CD1c-positive myeloid dendritic cell (primary cell): ENCODE measurements at regions not wholly inside any gene's neighbourhood (a gene's known extent, or its start where the extent isn't known, plus 50 kb on each side); places are given as distances from the start of the nearest gene placed in this dataset.
"Not testable (repeated sequence)": the region's sequence is repeated elsewhere in the genome, so short reads cannot be mapped to it uniquely, and the experiment has no call there.

Experiments used
- DNase-seq: peaks from one replicate; pipeline ENCODE4 v3.0.0-alpha.2; 2016; ENCODE audit errors: extremely low spot score

DNA sequence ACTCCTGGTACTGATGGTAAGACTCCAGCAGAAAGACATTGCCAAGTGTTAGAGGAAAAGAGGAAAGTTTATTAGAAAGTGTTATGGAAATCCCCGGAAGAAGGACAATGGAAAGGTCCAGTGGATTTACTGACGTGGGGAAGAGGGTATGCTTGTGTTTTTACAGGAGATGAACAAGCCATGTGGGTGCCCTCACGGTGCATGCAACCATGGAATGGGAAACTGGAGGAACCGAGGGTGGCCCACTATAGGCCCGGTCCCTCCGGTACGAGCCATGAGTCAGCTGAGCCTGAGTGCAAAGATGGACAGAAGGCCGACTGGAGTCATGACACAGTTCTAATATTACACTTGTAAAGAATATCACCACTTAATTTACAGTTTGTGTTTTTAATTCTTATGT lies 123.3 kb upstream of the ZCCHC13 start:
- DNase-seq, result no peak

DNA sequence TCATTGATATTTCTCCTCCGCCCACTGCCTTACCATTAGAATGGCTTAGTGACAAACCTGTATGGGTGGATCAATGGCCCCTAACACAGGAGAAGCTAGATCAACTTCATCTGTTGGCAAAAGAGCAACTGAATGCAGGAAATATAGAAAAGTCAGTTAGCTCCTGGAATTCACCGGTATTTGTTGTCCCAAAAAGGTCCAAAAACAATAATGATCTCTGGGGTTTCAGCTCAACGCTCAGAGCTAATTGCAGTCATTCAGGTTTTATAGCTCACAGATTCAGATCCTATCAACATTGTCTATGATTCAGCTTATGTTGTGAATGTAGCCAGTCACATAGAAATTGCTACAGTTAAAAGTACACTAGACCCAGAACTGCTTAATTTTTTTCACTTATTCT lies 124.0 kb upstream of the ZCCHC13 start:
- DNase-seq, result no peak

DNA sequence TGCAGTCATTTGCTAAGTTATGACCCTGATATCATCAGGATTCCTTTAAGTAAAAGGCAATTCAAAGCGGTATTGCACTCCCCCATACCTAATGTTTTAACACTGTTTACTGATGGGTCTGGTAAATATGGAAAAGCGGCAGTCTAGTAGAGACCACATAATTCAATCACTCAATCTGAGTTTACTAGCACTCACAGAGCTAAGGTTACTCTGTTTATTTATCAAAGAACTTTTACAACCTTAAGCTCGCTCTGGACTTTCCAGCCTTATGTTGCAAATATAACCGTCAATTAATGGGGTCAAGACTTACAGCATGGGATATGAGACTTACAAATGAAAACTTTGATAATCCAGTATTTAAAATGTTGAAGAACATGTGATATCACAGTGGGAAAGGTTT lies 124.5 kb upstream of the ZCCHC13 start:
- DNase-seq, result no peak

DNA sequence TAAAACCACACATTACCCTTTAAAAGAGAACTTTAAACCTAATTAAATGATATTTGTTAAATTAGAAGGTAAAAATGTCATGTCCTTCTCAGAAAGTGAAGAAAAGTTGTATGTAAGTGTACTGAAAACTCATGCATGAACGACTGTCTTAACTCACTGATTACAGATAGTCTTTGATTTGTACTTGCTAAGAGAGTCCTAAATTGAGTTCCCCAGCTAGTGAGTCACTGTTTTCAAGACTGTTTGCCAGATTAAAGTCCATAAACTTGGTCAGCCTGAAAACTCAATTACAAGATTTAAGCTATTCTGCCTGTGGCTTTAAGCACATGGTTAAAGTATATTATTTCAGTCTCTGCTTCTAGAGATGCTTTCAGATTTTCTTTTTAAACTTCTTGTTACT lies 124.9 kb upstream of the ZCCHC13 start:
- DNase-seq, result no peak

DNA sequence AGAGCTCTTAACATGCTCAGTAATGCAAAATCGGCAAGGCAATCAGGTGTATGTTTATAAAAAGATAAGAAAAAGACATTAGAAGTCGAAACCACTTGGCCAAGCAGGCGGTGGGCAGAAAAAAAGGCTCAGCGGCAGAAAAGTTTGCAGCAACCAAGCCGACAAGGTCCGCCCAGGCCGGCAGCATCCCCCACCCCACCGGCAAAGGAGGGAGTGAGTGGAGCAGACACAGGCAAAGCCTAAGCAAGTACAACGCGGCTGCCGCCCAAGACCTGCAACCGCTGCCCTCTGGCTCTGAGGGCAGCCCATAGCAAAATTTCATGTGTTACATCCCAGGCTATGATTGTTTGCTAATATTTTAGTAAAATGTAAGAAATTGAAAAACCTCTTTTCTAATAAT lies 125.4 kb upstream of the ZCCHC13 start:
- DNase-seq, result no peak

DNA sequence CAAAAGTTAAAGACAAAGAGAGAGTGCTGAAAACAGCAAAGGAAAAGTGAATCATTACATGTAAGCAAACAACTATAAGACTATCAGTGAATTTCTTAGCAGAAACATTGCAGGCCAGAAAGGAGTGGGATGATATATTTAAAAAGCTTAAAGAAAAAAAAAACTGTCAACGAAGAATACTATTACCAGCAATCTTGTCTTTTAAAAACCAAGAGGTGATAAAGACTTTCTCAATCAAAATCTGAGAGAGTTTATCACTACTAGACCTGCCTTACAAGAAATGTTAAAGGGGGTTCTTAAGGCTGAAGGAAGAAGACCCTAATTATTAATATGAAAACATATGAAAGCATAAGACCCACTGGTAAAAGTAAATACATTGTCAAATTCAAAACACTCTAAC lies 132.5 kb upstream of the ZCCHC13 start:
- DNase-seq, result no peak

DNA sequence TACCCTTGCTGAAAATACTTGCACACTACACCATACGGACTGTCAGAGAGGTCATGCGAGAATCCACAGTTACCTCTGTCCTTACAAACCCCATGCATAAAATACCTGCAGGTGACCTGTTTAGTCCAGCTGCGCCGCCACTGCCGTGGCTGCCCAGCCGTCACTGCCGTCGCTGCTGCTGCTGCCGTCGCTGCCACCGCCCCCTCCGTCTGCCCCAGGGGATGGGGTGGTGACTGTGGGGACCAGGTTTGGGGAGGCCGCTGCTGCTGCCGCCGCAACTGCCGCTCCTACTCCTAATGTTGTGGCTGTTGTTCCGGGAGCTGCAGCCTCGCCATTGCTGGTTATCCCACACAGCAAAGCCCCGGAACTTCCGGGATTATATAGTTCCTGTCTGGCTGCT lies 141.8 kb upstream of the ZCCHC13 start:
- DNase-seq, result no peak

DNA sequence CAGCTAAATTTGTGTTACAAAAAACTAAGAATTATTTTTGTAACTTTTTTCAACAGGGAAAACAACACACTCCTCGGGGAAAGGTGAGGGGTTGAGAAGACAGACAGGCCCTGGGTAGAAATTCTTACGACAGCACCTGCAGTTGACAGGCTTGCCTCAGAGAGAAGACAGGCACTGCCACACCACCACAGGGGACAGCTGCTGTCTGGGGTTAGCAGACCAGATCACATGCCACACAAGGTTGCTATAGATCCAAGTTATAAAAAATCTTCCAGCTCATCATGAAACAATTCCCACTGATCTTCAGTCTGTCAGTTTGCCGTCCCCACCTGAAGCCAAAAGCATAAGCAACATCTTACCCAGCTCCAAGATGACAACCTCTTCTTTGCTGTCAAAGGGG lies 143.2 kb upstream of the ZCCHC13 start:
- no peak for DNase-seq

DNA sequence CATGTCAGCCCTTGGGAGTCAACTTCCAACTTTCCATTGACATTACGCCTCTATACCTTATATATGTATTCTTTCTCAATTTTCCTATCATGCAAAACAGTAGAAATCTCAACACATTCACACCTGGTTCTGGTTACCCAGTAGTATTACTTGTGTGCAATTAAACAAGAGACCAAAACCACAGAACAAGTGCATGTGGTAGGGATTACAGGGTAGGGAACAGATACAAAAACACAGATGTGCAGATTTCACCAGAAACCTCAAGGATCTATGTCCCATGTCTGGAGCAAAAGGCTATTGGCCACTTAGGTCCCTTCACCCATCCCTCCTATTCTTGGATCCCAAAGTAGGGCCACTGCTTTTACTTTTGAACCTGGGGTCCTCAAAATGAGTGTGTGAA lies 143.6 kb upstream of the ZCCHC13 start:
- no peak for DNase-seq

DNA sequence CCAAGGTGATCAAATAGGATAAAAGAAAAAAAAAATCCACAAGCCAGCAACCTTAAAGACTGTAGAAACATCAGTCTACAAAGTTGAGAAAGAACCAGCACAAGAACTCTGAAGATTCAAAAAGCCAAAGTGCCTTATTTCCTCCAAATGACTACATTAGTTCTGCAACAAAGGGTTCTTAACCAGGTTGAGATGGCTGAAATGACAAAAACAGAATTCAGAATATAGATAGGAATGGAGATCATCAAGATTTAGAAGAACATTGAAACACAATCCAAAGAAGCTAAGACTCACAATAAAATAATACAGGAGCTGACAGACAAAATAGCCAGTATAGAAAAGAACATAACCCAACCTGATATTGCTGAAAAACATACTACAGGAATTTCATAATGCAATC lies 156.5 kb upstream of the ZCCHC13 start:
- no peak for DNase-seq

DNA sequence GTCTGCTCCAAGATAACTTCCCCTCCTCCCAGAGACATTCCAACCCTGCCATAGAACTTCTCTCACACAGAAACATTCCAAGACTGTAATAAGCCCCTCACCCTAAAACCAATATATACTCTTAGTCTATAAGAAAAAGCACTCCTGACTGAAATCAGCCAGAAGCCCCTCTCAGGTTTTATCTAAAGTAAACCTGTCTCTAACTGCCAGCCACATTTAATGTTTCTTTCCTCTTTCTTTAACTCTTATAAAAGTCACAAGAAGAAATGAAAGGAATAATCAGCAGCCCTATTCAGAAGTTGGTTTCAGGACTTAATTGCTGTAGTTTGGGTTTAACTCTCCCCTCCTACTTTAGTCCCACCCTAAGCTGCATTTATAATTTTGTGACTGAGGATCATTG lies 165.0 kb upstream of the ZCCHC13 start:
- no peak for DNase-seq

DNA sequence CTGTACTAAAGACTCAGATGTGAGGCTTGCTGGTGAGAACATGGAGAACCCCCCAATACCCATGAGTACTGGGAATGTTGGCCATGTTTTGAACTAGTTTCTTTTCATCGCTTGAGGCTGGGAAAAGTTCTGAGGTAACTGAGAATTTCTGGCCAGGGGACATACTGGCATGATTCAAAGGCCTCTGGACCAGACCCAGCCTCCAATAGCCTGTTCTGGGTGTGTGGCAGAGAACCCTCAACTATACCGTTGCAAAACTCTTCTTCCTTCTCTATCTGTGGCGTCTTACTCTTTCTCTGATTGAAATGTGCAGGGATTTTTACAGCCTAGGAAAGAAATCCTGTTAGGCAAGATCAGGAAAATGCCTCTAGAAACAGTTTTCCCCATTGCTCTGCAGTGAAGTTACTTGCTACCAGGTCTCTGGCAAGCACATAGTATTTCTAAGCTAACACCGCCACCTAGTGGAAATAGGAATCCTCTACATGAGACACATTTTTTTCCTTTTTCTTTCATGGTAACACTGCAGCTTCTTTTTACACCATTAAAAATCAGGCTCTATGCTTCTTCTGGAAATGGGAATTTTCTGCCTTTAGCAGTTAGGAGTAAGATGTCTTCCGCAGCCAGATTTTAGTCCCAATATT lies 170.7 kb upstream of the ZCCHC13 start:
- peak; percentile 56 for DNase-seq

DNA sequence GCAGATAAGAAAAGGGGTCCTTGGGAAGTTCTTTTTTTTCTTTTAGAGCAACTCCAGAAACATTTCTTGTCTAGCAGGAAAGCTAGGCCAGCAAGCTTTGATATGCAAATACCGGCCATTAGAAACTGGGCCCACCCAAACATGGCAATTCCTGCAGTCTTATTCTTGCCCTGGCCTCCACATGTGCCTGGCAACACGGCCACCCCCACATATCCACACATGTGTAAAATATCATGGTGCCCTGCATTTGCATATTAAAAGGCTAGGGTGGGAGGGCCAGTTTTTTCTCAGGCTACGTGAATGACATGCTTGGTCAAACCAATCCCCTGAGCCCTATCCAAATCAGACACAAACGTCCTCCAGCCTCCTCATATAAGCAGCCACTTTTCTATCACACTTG lies 171.7 kb upstream of the ZCCHC13 start:
- DNase-seq, result no peak

DNA sequence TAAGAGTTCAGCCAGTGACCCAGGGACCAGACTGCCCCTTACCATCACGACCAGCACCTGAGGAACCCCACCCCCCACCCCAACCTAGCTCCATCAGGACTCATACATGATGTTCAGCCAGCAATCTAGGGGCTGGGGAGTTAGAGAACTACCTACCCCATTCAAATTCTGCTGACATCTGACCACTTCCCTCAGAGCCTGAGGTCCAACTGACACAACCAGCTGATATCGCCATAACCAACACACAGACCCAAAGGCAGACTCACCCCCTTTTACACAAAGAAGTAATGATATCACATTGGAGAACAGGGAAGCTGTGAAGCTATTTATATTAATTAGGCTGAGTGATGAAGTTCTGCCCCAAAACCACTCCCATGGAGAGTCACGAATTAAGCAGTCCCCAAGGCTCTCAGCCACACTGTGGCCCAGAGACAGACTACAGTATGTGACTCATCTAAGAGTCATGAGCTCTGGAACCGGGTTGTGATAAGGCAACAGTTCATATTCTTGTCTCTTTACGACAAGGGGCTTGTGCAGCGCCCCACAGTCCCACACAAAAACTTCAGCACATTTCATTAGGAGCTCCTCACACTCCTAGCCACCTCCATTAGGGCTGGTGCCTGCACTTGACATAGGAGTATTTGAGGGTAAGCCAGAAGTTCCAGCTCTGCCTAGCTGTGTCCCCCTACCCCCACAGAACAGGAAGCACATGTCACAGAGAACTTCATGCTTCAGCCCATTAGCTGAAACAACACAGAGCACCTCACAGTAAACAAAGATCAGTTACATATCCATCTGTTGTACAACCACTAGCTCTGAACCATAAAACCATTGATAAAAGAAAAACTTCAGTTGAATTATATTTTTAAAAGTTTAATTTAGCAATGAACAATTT lies 184.7 kb upstream of the ZCCHC13 start:
- no peak for DNase-seq

DNA sequence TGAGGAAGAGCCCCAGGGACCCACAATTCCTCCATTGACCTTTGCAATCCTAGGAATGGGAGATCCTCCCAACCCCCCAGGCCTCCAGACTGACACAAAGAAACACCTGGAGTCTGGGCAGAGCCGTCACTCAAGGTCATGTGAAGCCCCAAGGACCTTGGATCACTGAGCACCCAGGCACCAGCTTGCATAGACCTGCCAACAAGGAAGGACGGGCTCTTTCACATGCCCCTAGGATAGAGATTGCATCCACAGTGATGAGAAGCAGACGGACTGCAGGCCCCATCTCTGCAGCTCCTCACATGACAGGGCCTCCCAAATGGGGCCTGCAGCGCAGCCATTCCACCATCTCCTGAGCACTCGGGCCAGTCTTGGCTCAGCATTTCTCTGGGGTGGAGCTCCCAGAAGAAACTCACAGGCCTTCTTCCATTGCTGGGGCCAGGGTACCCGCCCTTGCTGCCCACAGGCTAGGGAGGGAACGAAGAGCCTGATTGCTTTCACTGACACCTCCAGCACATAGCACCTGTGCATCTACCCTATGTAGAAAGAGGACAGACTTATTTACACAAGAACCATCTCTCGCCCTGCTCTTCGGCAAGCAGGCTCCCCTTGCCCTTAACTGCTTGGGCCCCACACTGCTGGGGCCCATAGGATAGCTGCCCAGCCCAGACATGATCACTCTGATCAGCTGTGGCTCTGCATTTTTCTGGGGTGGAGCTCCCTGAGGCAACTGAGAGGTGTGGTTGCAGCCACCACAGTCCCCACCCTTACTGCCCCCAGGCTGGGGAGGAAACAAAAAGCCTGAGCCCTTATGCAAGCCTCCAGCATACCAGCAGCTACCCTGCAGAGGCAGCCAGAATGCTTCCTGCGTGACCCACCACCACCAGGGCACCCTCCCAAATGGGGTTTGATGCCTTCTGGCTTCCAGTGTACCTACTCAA lies 185.7 kb upstream of the ZCCHC13 start:
- DNase-seq, result no peak

DNA sequence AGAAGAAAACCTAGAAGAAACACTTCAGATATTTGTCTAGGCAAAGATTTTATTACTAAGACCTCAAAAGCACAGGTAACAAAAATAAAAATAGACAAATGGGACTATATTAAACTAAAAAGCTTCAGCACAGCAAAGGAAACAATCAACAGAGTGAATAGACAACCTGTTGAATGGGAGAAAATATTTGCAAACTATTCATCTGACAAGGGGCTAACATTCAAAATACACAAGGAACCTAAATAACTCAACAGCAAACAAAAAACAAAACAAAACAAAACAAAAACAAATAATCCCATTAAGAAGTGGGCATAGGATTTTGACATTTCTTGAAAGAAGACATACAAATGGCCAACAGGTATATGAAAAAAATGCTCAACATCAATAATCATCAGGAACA lies 192.7 kb upstream of the ZCCHC13 start:
- DNase-seq, result no peak

DNA sequence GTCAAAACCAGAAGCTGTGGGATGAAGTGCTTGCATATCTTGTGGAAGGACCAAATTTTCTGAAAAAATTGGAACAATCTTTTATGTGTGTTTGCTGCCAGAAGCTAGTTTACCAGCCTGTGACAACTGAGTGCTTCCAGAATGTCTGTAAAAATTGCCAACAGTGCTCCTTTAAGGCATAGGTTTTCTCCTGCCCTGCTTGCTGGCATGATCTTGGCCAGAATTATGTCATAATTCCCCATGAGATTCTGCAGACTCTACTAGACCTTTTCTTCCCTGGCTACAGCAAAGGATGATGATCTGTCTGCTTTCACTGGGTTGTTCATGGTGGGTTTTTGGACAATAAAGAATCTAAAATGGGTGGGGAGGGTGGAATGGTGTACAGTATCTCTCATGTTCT lies 196.3 kb upstream of the ZCCHC13 start:
- no peak for DNase-seq

DNA sequence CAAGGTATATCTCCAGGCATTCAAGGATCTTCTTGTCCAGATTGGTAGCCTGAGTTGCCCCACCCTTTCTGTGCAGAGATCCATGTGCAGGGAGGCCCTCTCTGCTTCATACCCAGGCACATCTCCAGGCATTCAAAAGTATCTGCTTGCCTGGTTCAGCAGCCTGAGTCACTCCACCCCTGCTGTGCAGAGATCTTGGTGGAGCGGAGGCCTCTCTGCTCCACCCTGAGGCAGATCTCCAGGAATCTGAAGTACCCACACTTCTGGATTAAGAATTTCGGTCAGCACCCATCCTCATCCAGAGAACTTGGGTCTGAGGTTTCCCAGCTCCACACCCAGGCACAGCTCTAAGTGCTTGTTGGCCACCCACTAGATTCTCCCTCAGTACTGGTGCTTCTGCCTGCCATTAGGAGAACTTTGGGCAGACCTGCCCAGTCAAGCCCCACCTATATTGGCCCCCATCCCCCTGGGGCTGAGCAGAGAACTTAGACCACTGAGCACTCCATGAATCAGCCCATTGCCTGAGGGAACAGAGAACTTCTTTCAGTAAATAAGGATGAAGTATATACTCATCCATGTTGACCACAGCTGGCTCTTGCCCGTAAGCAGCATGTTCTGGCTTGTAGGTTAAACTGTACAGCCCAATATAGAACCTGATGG lies 199.5 kb upstream of the ZCCHC13 start:
- no peak for DNase-seq

DNA sequence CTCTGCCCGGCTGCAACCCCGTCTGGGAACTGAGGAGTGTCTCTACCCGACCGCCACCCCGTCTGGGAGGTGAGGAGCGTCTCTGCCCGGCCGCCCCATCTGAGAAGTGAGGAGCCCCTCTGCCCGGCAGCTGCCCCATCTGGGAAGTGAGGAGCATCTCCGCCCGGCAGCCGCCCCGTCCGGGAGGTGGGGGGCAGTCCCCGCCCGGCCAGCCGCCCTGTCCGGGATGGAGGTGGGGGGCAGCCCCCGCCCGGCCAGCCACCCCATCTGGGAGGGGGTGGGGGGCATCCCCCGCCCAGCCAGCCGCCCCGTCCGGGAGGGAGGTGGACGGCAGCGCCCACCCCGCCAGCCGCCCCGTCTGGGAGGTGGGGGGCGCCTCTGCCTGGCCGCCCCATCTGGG lies 205.6 kb upstream of the ZCCHC13 start:
- not testable (repeated sequence) for DNase-seq

DNA sequence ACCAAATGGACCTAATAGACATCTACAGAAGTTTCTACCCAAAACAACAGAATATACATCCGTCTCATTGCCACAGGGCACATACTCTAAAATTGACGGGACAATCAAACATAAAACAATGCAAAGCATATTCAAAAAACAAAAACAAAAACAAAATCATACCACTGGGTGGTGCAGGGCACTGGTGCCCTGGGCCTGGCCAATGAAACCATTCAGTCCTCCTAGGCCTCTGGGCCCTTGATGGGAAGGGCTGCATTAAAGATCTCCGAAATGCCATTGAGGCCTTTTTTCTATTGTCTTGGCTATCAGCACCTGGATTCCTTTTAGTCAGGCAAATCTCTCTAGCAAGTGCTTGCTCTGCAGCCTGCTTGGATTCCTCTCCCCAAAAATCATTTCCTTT lies 213.9 kb upstream of the ZCCHC13 start:
- no peak for DNase-seq

DNA sequence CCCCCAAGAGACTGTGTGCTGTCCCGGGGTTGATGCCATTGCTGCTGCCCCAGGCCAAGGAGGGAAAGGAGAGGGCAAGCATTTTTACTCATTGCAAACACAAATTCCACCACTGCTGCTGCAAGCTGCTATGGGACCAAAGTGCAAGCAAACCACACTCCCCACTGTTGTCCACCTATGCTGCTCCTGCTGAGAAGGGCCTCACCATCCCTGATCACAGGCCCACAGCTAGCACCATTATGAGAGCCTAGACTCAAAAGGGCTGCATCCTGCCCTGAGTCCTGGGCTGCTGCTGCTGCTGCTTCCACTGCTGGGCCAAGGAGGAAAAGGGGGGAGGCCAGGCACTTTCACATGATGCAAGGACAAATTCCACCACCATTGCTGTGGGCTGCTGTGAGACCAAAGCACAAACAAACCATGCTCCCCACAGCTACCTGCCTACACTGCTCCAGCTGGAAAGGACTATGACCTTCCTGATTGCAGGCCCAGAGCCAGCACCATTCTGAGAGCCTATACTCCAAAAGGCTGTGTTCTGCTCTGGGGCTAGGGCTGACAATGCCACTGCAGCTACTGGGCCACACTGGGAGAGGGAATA lies 218.2 kb upstream of the ZCCHC13 start:
- DNase-seq, result no peak
